Astrocyte (in vitro differentiated cells and primary cell): ENCODE measurements at regions not wholly inside any gene's neighbourhood (a gene's known extent, or its start where the extent isn't known, plus 50 kb on each side); places are given as distances from the start of the nearest gene placed in this dataset.

Source experiments
- DNase-seq: peaks from one replicate; pipeline ENCODE4 v3.0.0-alpha.2; 2010; ENCODE audit warnings: low read depth
- FAIRE-seq: peaks from 2 replicates; lab custom pipeline; 2011; peaks lifted over from hg19 to GRCh38; lab: Jason Lieb, UNC
- H2AFZ ChIP-seq: 2 replicates; pipeline ENCODE4 v1.6.0; 2012; ENCODE audit warnings: low read depth, low read length, inconsistent platforms
- H3K27ac ChIP-seq: 2 replicates; pipeline ENCODE4 v1.5.1; 2011; ENCODE audit warnings: low read depth, low read length, inconsistent platforms
- H3K27me3 ChIP-seq: 2 replicates; pipeline ENCODE4 v1.6.0; 2011; ENCODE audit warnings: low read length, inconsistent platforms; ENCODE audit not compliant: insufficient read depth
- H3K36me3 ChIP-seq: 2 replicates; pipeline ENCODE4 v1.5.1; 2011; ENCODE audit warnings: low read length, inconsistent platforms; ENCODE audit not compliant: insufficient read depth
- H3K4me1 ChIP-seq: 2 replicates; pipeline ENCODE4 v1.5.1; 2011; ENCODE audit warnings: low read length, inconsistent platforms; ENCODE audit not compliant: insufficient read depth
- H3K4me2 ChIP-seq: 2 replicates; pipeline ENCODE4 v1.6.0; 2012; ENCODE audit warnings: low read length, inconsistent platforms
- H3K4me3 ChIP-seq: 2 replicates; pipeline ENCODE4 v1.5.1; 2011; ENCODE audit warnings: low read depth, mild to moderate bottlenecking, low read length, inconsistent platforms; ENCODE audit not compliant: insufficient read depth
- H3K79me2 ChIP-seq: 2 replicates; pipeline ENCODE4 v1.6.0; 2012; ENCODE audit warnings: mild to moderate bottlenecking, low read length, inconsistent platforms; ENCODE audit not compliant: insufficient read depth
- H3K9ac ChIP-seq: 2 replicates; pipeline ENCODE4 v1.6.0; 2012; ENCODE audit warnings: mild to moderate bottlenecking, low read length, inconsistent platforms
- H3K9me3 ChIP-seq: 2 replicates; pipeline ENCODE4 v1.5.1; 2012; ENCODE audit warnings: low read depth, mild to moderate bottlenecking, low read length, inconsistent platforms; ENCODE audit not compliant: insufficient read depth
- H4K20me1 ChIP-seq: 2 replicates; pipeline ENCODE4 v1.6.0; 2012; ENCODE audit warnings: low read length, inconsistent platforms; ENCODE audit not compliant: insufficient read depth
- H3K27ac Mint-ChIP-seq: one replicate; pipeline ENCODE4 v1.8.0; 2021; ENCODE audit warnings: mild to moderate bottlenecking, mixed read lengths; ENCODE audit not compliant: unreplicated experiment
- H3K27me3 Mint-ChIP-seq: one replicate; pipeline ENCODE4 v1.8.0; 2021; ENCODE audit warnings: low read depth, mixed read lengths; ENCODE audit not compliant: unreplicated experiment
- H3K36me3 Mint-ChIP-seq: one replicate; pipeline ENCODE4 v1.8.0; 2021; ENCODE audit warnings: low read depth, mixed read lengths; ENCODE audit not compliant: unreplicated experiment
- H3K4me1 Mint-ChIP-seq: one replicate; pipeline ENCODE4 v1.8.0; 2021; ENCODE audit warnings: low read depth, mixed read lengths; ENCODE audit not compliant: unreplicated experiment
- H3K4me3 Mint-ChIP-seq: one replicate; pipeline ENCODE4 v1.8.0; 2021; ENCODE audit warnings: mild to moderate bottlenecking, moderate library complexity, mixed read lengths; ENCODE audit not compliant: unreplicated experiment
- H3K9me3 Mint-ChIP-seq: one replicate; pipeline ENCODE4 v1.8.0; 2021; ENCODE audit warnings: mild to moderate bottlenecking, mixed read lengths; ENCODE audit not compliant: unreplicated experiment
- CTCF ChIP-seq: IDR thresholded peaks from 2 replicates; pipeline ENCODE4 v1.5.1; 2011; ENCODE audit warnings: low read depth, mild to moderate bottlenecking, inconsistent platforms, low read length, moderate library complexity; ENCODE audit not compliant: insufficient read depth
- EZH2 ChIP-seq: IDR thresholded peaks from 2 replicates; pipeline ENCODE4 v1.6.1; 2012; ENCODE audit warnings: mild to moderate bottlenecking, low read length, inconsistent platforms; ENCODE audit not compliant: insufficient read depth

DNA sequence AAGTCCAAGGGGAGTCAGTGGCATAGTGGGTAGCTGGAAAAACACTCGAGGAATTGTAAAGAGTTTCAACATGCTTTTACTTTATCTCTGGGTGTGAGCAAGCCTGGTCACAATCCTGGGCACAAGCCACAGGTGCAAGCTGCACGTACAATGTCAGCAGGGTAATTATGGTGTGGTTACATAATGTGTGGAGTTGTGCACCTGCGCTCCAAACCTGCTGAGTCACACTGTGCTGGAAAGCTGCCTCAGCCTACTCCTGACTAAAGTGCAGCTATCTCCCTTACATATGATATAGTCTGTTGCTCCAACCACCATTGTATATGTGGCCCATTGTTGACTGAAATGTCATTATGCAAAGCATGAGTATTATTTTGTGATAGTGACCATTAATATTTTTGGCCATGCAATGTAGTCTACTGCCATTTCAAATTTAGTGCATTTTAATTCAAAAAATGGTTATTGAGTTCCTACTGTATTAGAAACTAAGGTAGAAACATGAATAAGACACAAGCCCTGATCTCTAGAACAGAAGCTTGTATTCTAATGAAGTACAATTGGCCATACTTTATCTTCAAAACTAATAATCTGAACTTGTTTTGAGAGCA lies 160.9 kb upstream of the SLC30A5 start:
- H3K4me2 ChIP-seq, result no peak overlapping the region
- H3K9me3 ChIP-seq, result peaks cover 7% of the 10 kb centered on the region
- H3K79me2 ChIP-seq, result no peaks in the 10 kb centered on the region
- Mint-ChIP-seq H3K36me3 (no peaks in the 10 kb centered on the region), H3K27ac (no peak overlapping the region), H3K27me3 (no peaks in the 10 kb centered on the region), H3K4me1 (no peaks in the 10 kb centered on the region), H3K4me3 (no peak overlapping the region), H3K9me3 (peaks cover 18% of the 10 kb centered on the region)
- no peak for TF ChIP-seq CTCF
- no peak for TF ChIP-seq EZH2
- H3K4me3 ChIP-seq, result no peak overlapping the region
- H3K27ac ChIP-seq, result no peak overlapping the region
- H2AFZ ChIP-seq, result no peak overlapping the region
- H3K27me3 ChIP-seq, result no peaks in the 10 kb centered on the region
- DNase-seq (no peak), FAIRE-seq (no peak)
- H3K4me1 ChIP-seq, result no peaks in the 10 kb centered on the region
- no peaks in the 10 kb centered on the region for H4K20me1 ChIP-seq
- H3K9ac ChIP-seq, result no peak overlapping the region
- H3K36me3 ChIP-seq, result no peaks in the 10 kb centered on the region

GRCh38 chr5:68942169-68942568 lies 151.6 kb upstream of the SLC30A5 start:
- Mint-ChIP-seq H3K27me3 (no peaks in the 10 kb centered on the region), H3K4me3 (no peak overlapping the region), H3K36me3 (no peaks in the 10 kb centered on the region), H3K4me1 (no peaks in the 10 kb centered on the region), H3K27ac (peak overlapping the region; percentile 8), H3K9me3 (peaks cover 2% of the 10 kb centered on the region)
- Histone ChIP-seq H3K4me3 (no peak overlapping the region), H3K79me2 (no peaks in the 10 kb centered on the region), H4K20me1 (no peaks in the 10 kb centered on the region), H3K9ac (no peak overlapping the region), H3K27me3 (no peaks in the 10 kb centered on the region), H2AFZ (no peak overlapping the region), H3K36me3 (no peaks in the 10 kb centered on the region), H3K4me1 (no peaks in the 10 kb centered on the region), H3K27ac (no peak overlapping the region), H3K4me2 (no peak overlapping the region), H3K9me3 (no peaks in the 10 kb centered on the region)
- DNase-seq (no peak), FAIRE-seq (no peak)
- TF ChIP-seq CTCF, result no peak
- TF ChIP-seq EZH2, result no peak

DNA sequence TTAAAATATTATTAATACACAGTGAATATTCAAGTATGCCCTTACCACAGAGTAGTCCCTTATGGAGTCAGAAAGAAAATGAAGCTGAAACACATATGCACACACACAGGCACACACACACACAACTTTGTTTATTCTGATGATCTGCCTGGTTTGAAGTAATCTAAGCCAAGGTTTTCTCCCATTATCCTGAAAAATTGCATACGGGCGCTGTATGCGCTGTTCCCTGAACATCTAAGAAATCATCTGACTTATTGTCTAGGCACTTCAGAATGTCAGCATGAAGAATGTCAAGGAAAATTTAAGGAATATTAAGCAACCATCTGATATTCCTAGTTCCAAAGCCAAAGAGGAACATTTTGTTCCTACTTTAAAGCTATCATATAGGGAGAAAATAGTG lies 147.1 kb upstream of the SLC30A5 start:
- Histone ChIP-seq H3K4me3 (no peak overlapping the region), H3K27me3 (peaks cover 4% of the 10 kb centered on the region), H3K27ac (no peak overlapping the region), H3K36me3 (no peaks in the 10 kb centered on the region), H3K79me2 (no peaks in the 10 kb centered on the region), H2AFZ (no peak overlapping the region), H3K9me3 (no peaks in the 10 kb centered on the region), H4K20me1 (no peaks in the 10 kb centered on the region), H3K4me1 (no peaks in the 10 kb centered on the region), H3K9ac (no peak overlapping the region), H3K4me2 (no peak overlapping the region)
- H3K36me3 Mint-ChIP-seq, result no peaks in the 10 kb centered on the region
- no peak for DNase-seq
- H3K4me1 Mint-ChIP-seq, result peaks cover 11% of the 10 kb centered on the region
- peaks cover 12% of the 10 kb centered on the region for H3K27me3 Mint-ChIP-seq
- no peak for FAIRE-seq
- no peak overlapping the region for H3K27ac Mint-ChIP-seq
- H3K4me3 Mint-ChIP-seq, result no peak overlapping the region
- TF ChIP-seq CTCF (no peak), EZH2 (no peak)
- H3K9me3 Mint-ChIP-seq, result peaks cover 2% of the 10 kb centered on the region
